Left lung (tissue), 4 donors: ENCODE measurements at regions not wholly inside any gene's neighbourhood (a gene's known extent, or its start where the extent isn't known, plus 50 kb on each side); places are given as distances from the start of the nearest gene placed in this dataset.

Experiments used
- ATAC-seq: fragments of 200-7000 bp; cut with Tn5 transposase; one replicate; pipeline ENCODE4 v1.9.1; 2020; ENCODE audit warnings: moderate library complexity
- DNase-seq, 4 donors: peaks; one replicate each; pipeline ENCODE4 v3.0.0-alpha.2; 2013 to 2020
- H3K27ac ChIP-seq, 2 donors: fragments of 200-600 bp; sonication (generic) in 1 of 2; one replicate each; pipeline versions ENCODE4 v1.5.0 to v1.8.0; 2020 to 2021
- H3K27me3 ChIP-seq, 2 donors: fragments of 200-600 bp; sonication (generic) in 1 of 2; one replicate each; pipeline versions ENCODE4 v1.5.0 to v1.8.0; 2020 to 2021
- H3K36me3 ChIP-seq, 2 donors: fragments of 200-600 bp; sonication (generic) in 1 of 2; one replicate each; pipeline versions ENCODE4 v1.5.0 to v1.8.0; 2020 to 2021
- H3K4me1 ChIP-seq, 2 donors: fragments of 200-600 bp; one replicate each; pipeline ENCODE4 v1.8.0; 2021
- H3K4me3 ChIP-seq, 2 donors: fragments of 200-600 bp; sonication (generic) in 1 of 2; one replicate each; pipeline versions ENCODE4 v1.5.0 to v1.8.0; 2020 to 2021; ENCODE audit warnings: mild to moderate bottlenecking in 1 of 2
- H3K9me3 ChIP-seq, 2 donors: fragments of 200-600 bp; sonication (generic) in 1 of 2; one replicate each; pipeline versions ENCODE4 v1.5.0 to v1.8.0; 2020 to 2021
- intact Hi-C, 2 donors: fragments of 100-400 bp; cut with DNase I; formaldehyde crosslinking; loops; one replicate each; pipeline versions ENCODE4 v1.11.2 to v1.14.2; 2022
- TF ChIP-seq, protein P1 (sequence below), 2 donors: fragments of 200-600 bp; sonication (generic) in 1 of 2; IDR thresholded peaks; one replicate each; pipeline versions ENCODE4 v1.5.0 to v1.8.0; 2021; ENCODE audit warnings: antibody characterized with exemption in 2 of 2
- donor health status: DM: no; HTN: yes; CAD: no.
- donor health status: DM: no; HTN: no; CAD: no.

DNA sequence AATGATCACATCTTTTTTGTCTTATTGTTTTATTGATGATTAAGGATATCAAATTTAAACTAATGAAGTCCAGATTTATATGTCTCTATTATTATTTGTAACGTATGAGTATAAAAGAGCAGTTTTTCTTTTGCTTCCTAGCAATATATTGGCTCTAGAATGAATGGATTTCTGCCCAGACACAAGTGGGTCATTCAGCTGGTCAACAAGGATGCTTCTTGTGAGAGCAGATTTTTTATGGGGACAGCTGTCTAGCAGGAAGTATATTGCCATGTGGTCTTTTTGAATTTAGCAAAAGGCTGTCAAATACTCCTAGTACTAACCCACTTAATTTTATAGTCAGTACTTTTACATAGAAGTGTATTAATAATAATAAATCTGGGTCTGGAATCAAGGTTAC lies 1071.1 kb upstream of the FLRT2 start:
- Histone ChIP-seq H3K4me3 (no peak overlapping the region), H3K4me1 (no peaks in the 10 kb centered on the region), H3K27me3 (no peaks in the 10 kb centered on the region), H3K36me3 (no peaks in the 10 kb centered on the region), H3K9me3 (no peaks in the 10 kb centered on the region), H3K27ac (no peak overlapping the region)
- TF ChIP-seq, protein P1, sequence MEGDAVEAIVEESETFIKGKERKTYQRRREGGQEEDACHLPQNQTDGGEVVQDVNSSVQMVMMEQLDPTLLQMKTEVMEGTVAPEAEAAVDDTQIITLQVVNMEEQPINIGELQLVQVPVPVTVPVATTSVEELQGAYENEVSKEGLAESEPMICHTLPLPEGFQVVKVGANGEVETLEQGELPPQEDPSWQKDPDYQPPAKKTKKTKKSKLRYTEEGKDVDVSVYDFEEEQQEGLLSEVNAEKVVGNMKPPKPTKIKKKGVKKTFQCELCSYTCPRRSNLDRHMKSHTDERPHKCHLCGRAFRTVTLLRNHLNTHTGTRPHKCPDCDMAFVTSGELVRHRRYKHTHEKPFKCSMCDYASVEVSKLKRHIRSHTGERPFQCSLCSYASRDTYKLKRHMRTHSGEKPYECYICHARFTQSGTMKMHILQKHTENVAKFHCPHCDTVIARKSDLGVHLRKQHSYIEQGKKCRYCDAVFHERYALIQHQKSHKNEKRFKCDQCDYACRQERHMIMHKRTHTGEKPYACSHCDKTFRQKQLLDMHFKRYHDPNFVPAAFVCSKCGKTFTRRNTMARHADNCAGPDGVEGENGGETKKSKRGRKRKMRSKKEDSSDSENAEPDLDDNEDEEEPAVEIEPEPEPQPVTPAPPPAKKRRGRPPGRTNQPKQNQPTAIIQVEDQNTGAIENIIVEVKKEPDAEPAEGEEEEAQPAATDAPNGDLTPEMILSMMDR (IDR thresholded peaks at IDR 0.05) = no peak
- intact Hi-C loops = no loop called here
- no peak for DNase-seq
- no peak for ATAC-seq

DNA sequence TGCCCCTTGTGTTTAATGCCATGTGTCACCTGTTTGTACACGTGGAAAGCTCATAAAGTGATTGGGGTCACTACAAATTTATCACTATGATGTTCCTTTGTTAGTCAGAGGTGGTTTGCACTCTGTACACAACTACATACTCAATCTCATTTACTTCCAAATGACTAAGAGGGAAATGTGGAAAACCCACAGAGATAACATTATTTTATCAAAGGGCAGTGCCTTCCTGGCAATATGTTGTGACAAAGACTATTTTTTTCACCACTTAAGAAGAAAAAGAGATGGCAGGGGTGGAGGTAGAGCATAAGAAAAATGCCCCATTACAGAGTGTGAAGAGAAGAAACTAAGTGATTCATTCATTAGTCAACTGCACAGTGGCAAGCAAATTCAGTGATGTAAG lies 1064.1 kb upstream of the FLRT2 start:
- Histone ChIP-seq H3K4me3 (no peak overlapping the region), H3K27me3 (no peaks in the 10 kb centered on the region), H3K9me3 (no peaks in the 10 kb centered on the region), H3K27ac (no peak overlapping the region), H3K4me1 (no peaks in the 10 kb centered on the region), H3K36me3 (no peaks in the 10 kb centered on the region)
- ATAC-seq = no peak
- no peak for DNase-seq
- intact Hi-C loops = no loop called here
- TF ChIP-seq, protein P1 (IDR thresholded peaks at IDR 0.05) = no peak

DNA sequence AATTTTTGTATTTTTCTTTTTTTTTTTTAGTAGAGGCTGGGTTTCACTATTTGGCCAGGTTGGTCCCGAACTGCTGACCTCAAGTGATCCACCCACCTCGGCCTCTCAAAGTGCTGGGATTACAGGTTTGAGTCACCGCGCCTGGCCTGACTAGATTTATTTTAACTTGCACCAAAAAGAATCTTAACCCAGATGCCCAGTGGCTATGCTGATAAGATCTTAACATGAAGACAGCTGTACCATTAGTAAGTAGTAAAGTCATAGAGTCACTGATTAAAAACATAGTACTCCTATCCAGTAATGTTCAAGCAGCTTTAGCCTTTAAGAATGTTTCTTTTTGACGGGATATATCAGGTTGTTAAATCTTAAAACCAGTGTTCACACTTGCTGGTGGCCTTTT lies 1061.8 kb upstream of the FLRT2 start:
- H3K4me1 ChIP-seq = no peaks in the 10 kb centered on the region
- H3K9me3 ChIP-seq = no peaks in the 10 kb centered on the region
- intact Hi-C loops = no loop called here
- no peak overlapping the region for H3K27ac ChIP-seq
- TF ChIP-seq, protein P1 (IDR thresholded peaks at IDR 0.05) = no peak
- ATAC-seq (no peak), DNase-seq (no peak)
- H3K27me3 ChIP-seq = no peaks in the 10 kb centered on the region
- H3K36me3 ChIP-seq = no peaks in the 10 kb centered on the region
- H3K4me3 ChIP-seq = no peak overlapping the region

DNA sequence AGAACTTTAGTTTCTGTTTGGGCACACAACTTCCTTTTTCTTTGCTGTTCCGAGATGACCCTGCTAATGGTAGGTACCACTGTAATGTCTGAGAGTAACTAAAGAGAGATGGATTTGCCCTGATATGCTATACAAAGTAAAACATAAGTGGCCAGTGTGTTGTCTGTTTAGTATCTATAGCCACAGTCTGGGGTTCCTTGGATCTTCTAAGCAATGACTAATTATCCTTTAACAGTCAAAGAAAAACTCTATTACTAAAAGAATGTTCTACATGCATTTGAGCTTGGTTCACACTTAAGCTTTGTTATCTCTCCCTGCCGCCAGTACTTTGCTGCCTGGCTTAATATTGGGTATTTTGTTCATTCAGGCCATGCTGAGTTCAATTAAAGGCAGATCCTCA lies 1051.9 kb upstream of the FLRT2 start:
- DNase-seq (no peak), ATAC-seq (no peak)
- H3K36me3 ChIP-seq = no peaks in the 10 kb centered on the region
- TF ChIP-seq, protein P1 (IDR thresholded peaks at IDR 0.05) = no peak
- no peaks in the 10 kb centered on the region for H3K27me3 ChIP-seq
- no peak overlapping the region for H3K4me3 ChIP-seq
- intact Hi-C loops = no loop called here
- no peaks in the 10 kb centered on the region for H3K4me1 ChIP-seq
- H3K9me3 ChIP-seq = no peaks in the 10 kb centered on the region
- H3K27ac ChIP-seq = no peak overlapping the region

DNA sequence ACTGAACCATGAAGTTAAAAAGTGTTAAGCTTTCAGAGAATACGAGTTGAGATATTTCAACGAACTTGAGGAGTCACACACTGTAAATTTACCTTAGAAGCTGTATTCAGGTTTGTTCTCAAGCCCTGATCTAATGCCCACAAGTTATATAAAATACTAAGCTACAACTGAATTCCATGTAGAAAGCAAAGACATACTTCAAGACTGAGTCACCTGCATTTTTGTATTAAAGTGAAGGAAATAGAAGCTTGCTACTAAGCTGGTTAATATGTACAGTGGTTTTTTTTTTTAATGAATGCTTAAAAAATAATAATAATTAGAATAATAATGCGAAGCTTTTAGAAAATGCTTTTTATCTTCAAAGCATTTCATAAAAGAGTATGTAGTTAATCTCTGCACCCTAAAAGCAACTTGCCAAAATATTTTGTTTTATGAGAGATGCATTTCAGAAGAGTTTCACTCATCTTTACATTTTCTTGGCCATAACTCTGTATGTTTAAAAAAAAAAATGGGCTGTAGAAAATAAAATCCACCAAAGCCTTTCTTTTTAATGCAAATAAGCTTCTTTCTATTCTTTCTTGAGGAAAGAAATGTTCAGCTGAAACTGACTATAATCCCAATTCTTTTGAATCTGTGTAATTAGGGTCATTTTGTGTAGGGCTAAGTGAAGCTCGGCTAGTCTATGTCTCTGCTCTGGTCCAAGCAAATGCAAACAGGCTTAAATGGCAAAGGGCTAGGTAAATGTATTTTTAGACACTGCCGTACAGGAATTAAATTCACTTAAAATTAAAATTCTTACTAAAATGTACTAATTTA lies 1047.5 kb upstream of the FLRT2 start:
- no peaks in the 10 kb centered on the region for H3K27me3 ChIP-seq
- intact Hi-C loops = no loop called here
- no peak overlapping the region for H3K27ac ChIP-seq
- ATAC-seq = no peak
- TF ChIP-seq, protein P1 (IDR thresholded peaks at IDR 0.05) = no peak
- H3K4me1 ChIP-seq = no peaks in the 10 kb centered on the region
- H3K4me3 ChIP-seq = no peak overlapping the region
- no peak for DNase-seq
- H3K9me3 ChIP-seq = no peaks in the 10 kb centered on the region
- H3K36me3 ChIP-seq = no peaks in the 10 kb centered on the region
